ENCODE measurements at regions not wholly inside any gene's neighbourhood (a gene's known extent, or its start where the extent isn't known, plus 50 kb on each side); places are given as distances from the start of the nearest gene placed in this dataset.

GRCh38 chr6:134374491-134375219 lies 56.7 kb upstream of the SGK1 start:
- no peak overlapping the region for H3K4me3 ChIP-seq
- H3K27ac ChIP-seq = peak overlapping the region in 15 of 21 experiments; percentile 28 to 78 (median 61)

GRCh38 chr6:134373993-134374392 lies 56.1 kb upstream of the SGK1 start:
- Histone ChIP-seq H3K4me3 (no peak overlapping the region), H3K27ac (peak overlapping the region in 20 of 21 experiments; percentile 20 to 78 (median 60))

- Histone ChIP-seq H3K27ac (peak overlapping the region in 19 of 21 experiments; percentile 20 to 87 (median 61)), H3K4me3 (no peak overlapping the region)
Observed at GRCh38 chr6:134373282-134373922, 55.5 kb upstream of the SGK1 start.

- no peak overlapping the region for H3K4me3 ChIP-seq
- peak overlapping the region in 20 of 21 experiments; percentile 7 to 87 (median 60) for H3K27ac ChIP-seq
Observed at GRCh38 chr6:134372603-134373281, 54.8 kb upstream of the SGK1 start.

GRCh38 chr6:134368670-134369069 lies 50.8 kb upstream of the SGK1 start:
- no peak overlapping the region for H3K4me3 ChIP-seq
- H3K27ac ChIP-seq = no peak overlapping the region
